Amniotic epithelial cell (primary cell): ENCODE measurements at regions not wholly inside any gene's neighbourhood (a gene's known extent, or its start where the extent isn't known, plus 50 kb on each side); places are given as distances from the start of the nearest gene placed in this dataset.

Experiments
- DNase-seq: peaks from one replicate; pipeline ENCODE4 v3.0.0-alpha.2; 2010; ENCODE audit warnings: low read depth

GRCh38 chr19:32241932-32242710 is 103.3 kb upstream of the ZNF507 start:
- no peak for DNase-seq

- DNase-seq, result no peak
These were observed 99.4 kb upstream of the ZNF507 start for GRCh38 chr19:32246006-32246405.

GRCh38 chr19:32251634-32252332 is 93.6 kb upstream of the ZNF507 start:
- DNase-seq, result no peak

- DNase-seq, result no peak
These were observed 93.1 kb upstream of the ZNF507 start for GRCh38 chr19:32252333-32252669.

GRCh38 chr19:32253683-32254508 is 91.5 kb upstream of the ZNF507 start:
- no peak for DNase-seq

- no peak for DNase-seq
These were observed 90.9 kb upstream of the ZNF507 start for GRCh38 chr19:32254509-32254890.

- DNase-seq, result no peak
These were observed 89.7 kb upstream of the ZNF507 start for GRCh38 chr19:32255536-32256295.

GRCh38 chr19:32256341-32256975 is 89.0 kb upstream of the ZNF507 start:
- DNase-seq, result no peak

GRCh38 chr19:32257326-32258073 is 87.9 kb upstream of the ZNF507 start:
- no peak for DNase-seq

- DNase-seq, result no peak
These were observed 87.2 kb upstream of the ZNF507 start for GRCh38 chr19:32258167-32258566.

- no peak for DNase-seq
These were observed 80.8 kb upstream of the ZNF507 start for GRCh38 chr19:32264568-32264967.

GRCh38 chr19:32265995-32266394 is 79.4 kb upstream of the ZNF507 start:
- no peak for DNase-seq

- DNase-seq, result no peak
These were observed 79.0 kb upstream of the ZNF507 start for GRCh38 chr19:32266460-32266859.

- no peak for DNase-seq
These were observed 77.0 kb upstream of the ZNF507 start for GRCh38 chr19:32268381-32268780.

- no peak for DNase-seq
These were observed 75.6 kb upstream of the ZNF507 start for GRCh38 chr19:32269831-32270230.

GRCh38 chr19:32273483-32273882 is 71.9 kb upstream of the ZNF507 start:
- DNase-seq, result no peak

GRCh38 chr19:32287086-32287485 is 58.3 kb upstream of the ZNF507 start:
- DNase-seq, result peak; percentile 4

GRCh38 chr19:32287811-32288227 is 57.6 kb upstream of the ZNF507 start:
- peak; percentile 73 for DNase-seq

- DNase-seq, result no peak
These were observed 55.7 kb upstream of the ZNF507 start for GRCh38 chr19:32289566-32290210.

GRCh38 chr19:32291876-32292275 is 53.5 kb upstream of the ZNF507 start:
- DNase-seq, result no peak
